OCI-LY1 (cell line): ENCODE measurements at regions not wholly inside any gene's neighbourhood (a gene's known extent, or its start where the extent isn't known, plus 50 kb on each side); places are given as distances from the start of the nearest gene placed in this dataset.

Experiments used
- CTCF ChIP-seq: fragments of 200-600 bp; sonication (generic), shearing (Covaris generic); IDR thresholded peaks from 2 replicates; pipeline ENCODE4 v1.5.1; 2017; ENCODE audit warnings: mild to moderate bottlenecking, antibody characterized with exemption, low read length, moderate library complexity, mixed read lengths
- EZH2 ChIP-seq: fragments of 200-600 bp; sonication (generic), shearing (Covaris generic); IDR thresholded peaks from 2 replicates; pipeline ENCODE4 v1.8.0; 2017; ENCODE audit warnings: borderline replicate concordance, mixed run types, mild to moderate bottlenecking, antibody characterized with exemption, low read length, moderate library complexity, mixed read lengths

GRCh38 chr21:20258542-20258941, 739.7 kb upstream of the NCAM2 start:
- TF ChIP-seq CTCF (no peak), EZH2 (no peak)
